NCI-H345 treated with DMSO at 0.1 percent for 48 hours (cell line): ENCODE measurements at regions not wholly inside any gene's neighbourhood (a gene's known extent, or its start where the extent isn't known, plus 50 kb on each side); places are given as distances from the start of the nearest gene placed in this dataset.
A peak's percentile ranks its signal among the peaks of the same experiment; 100 is the strongest.

ENCODE experiments used
- DNase-seq: peaks from one replicate; lab custom pipeline; 2025; ENCODE audit not compliant: unreplicated experiment; lab: John Stamatoyannopoulos, UW

DNA sequence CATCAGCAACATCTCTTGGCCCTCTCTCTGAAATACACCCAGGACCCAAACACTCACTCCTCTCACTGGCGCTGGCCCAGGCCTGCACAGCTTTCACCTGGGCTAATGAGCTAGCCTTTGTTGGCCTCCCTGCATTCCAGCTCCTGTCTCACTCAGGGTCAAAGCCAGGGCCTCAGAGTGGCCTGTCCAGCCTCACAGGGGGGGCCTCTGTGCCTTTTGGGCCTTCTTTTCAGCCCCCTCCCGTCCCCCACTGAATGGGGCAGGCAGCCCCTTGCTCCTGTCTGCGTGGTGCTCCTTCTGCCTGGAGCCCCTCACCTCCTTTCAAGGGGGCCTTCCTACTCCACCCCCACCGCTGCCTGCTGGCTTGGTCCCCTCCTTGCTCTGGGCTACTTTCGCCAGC lies 59.0 kb upstream of the PRR23E start:
- no peak for DNase-seq

DNA sequence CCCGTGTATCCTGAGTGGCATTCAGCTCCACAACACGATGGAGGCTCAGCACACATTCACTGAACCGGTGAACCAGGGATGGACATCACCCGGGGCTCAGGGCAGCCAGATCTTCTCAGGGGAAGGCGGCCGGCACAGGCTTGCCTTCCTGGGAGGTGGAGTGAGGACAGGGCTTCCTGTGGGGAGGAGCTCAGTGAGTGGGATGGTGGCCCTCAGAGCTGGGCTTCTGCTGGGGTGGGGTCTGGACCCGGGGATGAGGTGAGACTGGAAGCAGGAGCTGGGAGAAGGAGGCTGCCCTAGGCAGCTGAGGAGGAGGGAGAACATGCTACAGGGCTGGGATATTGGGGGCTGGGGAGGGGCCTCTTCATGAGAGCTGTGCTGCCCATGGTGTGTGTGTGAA lies 58.5 kb upstream of the PRR23E start:
- no peak for DNase-seq

- no peak for DNase-seq
Measured at GRCh38 chr3:127134887-127135240, 58.1 kb upstream of the PRR23E start.

- no peak for DNase-seq
Measured at GRCh38 chr3:127135241-127136023, 57.5 kb upstream of the PRR23E start.

DNA sequence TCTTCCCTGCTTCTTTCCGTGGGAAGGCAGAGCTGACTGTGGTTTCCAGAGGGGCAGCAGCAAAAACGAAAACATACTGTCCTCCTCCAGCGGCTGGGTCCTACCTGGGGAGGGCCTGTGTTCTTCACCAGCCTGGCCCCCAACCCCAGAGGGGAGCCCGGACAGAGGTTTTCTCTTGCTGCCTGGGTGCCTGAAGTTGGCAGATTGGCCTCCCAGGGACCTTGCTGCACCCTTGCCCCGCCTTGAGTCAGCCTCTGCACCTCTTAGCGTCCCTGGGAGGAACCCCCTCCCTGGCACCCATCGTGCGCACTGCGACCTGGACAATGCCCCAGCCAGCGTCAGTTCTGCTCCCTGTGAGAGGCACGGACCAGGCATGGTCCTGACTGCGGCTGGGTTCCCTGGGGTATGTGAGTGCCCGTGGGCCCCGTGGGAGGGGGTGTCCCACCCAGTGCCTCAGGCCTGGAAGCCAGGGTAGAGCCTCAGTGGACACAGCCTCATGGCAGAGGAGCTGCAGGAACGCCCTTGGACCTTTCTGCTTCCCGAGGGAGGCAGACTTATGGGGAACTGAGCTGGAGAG lies 56.8 kb upstream of the PRR23E start:
- DNase-seq: no peak

- no peak for DNase-seq
Measured at GRCh38 chr3:127136706-127137105, 56.2 kb upstream of the PRR23E start.

- DNase-seq: no peak
Measured at GRCh38 chr3:127137113-127137512, 55.8 kb upstream of the PRR23E start.

- DNase-seq: no peak
Measured at GRCh38 chr3:127137757-127138536, 55.0 kb upstream of the PRR23E start.

- no peak for DNase-seq
Measured at GRCh38 chr3:127139601-127140500, 53.1 kb upstream of the PRR23E start.

- no peak for DNase-seq
Measured at GRCh38 chr3:127140501-127141460, 52.1 kb upstream of the PRR23E start.

GRCh38 chr3:127141921-127142730 lies 50.8 kb upstream of the PRR23E start:
- peak; percentile 74 for DNase-seq
